EH (cell line): ENCODE measurements at regions not wholly inside any gene's neighbourhood (a gene's known extent, or its start where the extent isn't known, plus 50 kb on each side); places are given as distances from the start of the nearest gene placed in this dataset.
A peak's percentile ranks its signal among the peaks of the same experiment; 100 is the strongest.

Experiments
- DNase-seq: peaks from one replicate; pipeline ENCODE4 v3.0.0-alpha.2; 2015; ENCODE audit warnings: low read depth

DNA sequence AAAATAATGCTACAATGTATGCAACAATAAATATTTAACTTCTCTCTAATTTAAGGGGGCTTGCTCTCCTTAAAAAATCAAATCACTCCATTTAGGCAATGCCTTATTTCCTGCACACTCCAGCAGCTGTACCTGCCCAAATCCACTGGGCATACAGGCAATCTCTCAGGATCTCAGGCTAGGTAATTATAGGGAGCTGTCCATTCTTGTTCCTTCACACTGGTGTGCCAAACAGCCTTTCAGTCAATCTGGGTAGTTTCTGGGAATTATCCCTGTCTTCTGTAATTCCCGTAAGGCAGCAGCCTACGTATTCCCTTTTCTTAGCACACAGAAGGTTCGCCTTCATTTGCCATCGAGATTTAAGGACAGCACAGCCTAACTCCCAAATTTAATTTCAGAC lies 922.6 kb upstream of the SLIT2 start:
- no peak for DNase-seq

DNA sequence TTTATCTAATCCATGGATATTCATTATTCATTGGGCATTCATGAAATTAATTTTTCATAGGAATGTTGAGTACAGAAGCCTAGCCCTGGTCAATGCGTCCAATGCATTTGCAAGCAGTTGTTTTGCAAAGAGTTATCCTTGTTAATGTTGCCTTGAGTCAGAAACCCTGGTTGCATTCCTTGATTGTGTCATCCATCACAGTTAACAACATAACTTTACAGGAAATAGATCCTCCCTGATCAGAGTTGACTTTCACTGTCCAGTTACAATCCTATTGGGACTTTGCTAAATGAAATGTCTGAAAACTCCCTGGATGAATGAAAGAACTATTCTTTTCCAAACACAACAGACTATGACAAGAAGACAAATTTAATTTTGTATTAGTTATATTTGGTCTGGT lies 924.3 kb upstream of the SLIT2 start:
- DNase-seq = peak; percentile 56

DNA sequence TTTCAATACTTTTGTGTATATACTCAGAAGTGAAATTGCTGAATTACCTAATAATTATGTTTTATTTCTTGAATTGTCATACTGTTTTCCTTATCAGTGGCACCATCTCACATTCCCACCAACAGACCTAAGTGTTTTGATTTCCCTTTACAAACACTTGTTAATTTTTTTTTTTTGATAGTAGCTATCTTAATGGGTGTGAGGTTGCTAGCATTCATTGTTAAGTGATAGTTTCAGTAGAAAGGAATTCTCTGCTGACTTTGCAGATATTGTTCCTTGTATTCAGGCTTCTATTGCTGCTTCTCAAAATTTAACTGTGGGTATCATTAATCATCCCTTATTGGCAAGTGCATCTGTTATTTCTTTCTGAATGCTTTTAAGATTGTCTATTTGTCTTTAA lies 927.5 kb upstream of the SLIT2 start:
- no peak for DNase-seq

DNA sequence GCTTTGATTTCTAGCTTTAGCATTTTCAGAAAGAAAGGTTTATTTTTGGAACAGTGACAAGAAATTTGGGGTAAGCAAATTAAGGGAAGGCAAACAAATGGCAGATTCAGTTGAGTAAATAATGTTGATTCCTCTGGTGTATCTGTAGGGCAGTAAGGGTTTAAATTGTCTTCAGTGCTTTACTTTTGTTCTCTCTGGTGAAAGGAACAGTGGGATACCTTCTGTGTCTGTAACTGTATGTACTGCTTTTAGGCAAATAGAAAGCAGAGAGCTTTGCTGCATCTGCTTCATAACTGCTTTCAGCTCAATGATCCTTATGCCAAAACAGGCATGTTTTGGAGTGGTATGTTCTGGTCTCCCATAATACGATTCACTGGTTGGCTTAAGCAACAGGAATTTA lies 932.1 kb upstream of the SLIT2 start:
- no peak for DNase-seq

DNA sequence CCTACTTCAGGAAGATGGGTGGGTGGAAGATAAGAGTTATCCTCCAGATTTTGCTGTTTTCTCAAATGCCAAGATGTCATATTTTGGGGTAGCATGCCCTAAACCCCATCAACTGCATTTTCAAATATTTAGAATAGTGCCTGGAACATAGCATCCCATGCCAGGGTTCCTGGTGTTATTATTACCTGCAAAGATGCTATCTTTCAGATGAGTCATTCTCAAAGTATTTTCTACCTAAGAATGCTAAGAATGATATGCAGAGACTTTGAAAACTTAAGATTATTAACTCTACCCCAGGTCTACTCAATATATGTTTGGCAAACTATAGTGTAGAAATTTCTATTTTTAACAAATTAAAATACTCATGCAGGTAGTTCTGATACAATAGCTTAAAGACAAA lies 934.3 kb upstream of the SLIT2 start:
- DNase-seq = no peak

DNA sequence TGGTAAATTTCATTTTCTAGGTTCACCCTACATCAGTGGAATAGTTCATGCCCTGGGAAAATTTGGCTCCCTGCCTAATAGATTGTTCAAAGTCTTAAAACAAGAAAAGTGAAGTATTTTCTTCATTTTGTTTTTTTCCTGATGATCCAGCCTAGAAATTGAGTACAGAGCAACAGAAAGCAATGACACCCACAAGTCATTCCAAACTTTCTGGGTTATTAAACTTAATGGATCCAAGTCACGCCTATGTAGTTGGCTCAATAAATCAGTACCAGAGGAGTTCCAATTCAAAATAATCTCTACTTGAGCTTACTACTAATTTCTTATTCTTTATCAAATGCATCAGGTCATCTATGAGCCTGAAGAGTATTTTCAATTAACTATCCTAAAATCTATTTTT lies 937.6 kb upstream of the SLIT2 start:
- no peak for DNase-seq

DNA sequence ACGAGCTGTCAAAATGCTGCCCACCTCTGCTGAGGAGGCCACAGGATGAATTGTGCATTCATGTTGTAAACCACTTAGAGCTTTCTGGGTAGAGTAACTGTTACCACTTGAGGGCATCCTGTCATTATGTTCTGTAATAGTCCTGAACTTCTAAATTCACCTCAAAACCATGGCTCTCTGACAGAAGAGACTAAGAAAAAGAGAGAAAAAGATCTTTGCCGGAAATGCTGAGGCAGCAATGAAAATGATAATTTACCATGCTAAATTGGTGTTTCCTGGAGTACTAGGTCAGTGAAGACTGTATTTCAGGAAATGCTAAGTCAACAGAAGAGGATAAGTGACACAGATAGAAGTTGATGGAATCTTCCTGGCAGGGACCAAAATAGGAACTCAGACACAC lies 942.3 kb upstream of the SLIT2 start:
- DNase-seq = peak; percentile 74

DNA sequence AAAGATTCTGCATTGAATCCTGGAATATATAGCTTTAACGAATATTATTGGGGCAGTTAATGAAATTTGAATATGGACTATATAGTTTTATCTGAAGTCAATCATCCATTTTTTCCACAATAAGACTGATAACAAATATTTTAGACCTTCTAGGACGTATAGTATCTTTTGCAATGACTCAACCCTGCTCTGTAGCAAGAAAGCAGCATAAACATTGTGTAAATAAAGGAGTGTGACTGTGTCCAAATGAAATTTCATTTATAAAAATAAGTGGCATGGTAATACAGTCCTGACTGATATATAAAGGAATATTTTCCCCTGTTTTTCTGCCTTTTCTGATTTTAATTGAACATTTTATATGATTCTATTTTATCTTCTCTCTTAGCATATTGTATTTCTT lies 947.7 kb upstream of the SLIT2 start:
- DNase-seq = peak; percentile 22

DNA sequence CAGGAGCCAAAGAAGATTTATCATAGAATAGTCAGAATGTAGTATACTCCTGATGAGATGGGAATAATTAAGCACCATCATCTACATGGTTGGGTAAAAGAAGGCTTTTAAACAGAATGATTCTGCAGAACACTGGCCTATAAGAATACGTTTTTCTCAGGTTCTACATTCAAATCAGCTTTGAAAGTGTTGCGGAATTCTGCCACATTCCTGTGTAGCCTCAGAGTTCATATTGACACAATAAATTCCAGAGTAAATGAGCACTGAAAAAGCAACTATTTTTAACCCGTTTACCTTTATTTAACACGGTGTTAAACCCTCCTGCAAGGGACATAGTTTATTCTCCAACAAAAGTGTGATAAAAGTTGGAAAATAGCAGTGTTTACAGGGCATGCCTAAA lies 950.2 kb upstream of the SLIT2 start:
- peak; percentile 51 for DNase-seq

DNA sequence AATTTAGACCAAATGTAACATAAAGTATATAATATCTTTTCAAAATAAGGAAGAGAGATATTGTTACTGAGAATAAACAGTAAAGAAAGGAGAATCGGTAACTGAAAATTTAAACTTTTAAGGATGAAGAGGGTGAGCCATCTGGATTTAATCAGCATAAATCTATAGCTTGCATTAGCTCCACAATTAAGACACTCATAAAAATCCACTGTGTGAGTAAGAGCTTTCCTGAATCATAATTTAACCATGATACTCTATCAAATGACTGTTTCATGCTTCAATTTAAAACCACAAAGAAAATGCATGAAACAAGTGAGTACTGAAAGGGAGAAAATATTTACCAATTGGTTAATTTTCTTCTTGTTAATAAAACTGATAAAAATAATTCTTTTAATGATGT lies 951.5 kb upstream of the SLIT2 start:
- peak; percentile 81 for DNase-seq

DNA sequence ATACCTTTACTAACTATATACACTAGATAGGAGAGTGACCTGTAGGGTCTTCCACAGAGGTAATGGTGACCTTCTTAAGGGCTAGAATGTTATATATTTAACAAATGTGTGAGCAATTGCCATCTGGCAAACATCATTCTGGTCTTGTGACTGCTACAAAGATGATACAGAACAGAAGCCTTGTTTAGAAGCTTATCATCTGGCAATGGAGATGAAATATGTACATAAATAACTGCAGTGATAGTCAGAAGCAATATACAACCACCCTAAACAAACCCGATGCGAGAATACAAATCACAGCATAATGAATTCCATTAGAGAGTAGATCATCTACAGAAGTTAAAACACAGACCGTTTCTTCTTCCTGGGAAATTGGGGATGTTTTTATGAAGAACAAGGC lies 952.7 kb upstream of the SLIT2 start:
- DNase-seq = peak; percentile 76

DNA sequence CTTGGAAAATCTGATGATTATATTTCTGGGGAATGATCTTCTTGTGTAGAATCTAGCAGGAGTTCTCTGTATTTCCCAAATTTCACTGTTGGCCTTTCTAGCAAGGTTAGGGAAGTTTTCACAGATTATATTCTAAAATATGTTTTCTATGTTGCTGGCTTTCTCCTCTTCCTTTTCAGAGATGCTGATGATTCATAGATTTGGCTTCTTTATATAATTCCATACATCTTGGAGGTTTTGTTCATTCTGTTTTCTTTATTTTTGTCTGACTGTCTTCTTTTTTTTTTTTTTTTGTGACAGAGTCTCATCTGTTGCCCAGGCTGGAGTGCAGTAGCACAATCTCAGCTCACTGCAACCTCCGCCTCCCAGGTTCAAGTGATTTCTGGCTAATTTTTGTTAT lies 957.9 kb upstream of the SLIT2 start:
- DNase-seq = no peak

DNA sequence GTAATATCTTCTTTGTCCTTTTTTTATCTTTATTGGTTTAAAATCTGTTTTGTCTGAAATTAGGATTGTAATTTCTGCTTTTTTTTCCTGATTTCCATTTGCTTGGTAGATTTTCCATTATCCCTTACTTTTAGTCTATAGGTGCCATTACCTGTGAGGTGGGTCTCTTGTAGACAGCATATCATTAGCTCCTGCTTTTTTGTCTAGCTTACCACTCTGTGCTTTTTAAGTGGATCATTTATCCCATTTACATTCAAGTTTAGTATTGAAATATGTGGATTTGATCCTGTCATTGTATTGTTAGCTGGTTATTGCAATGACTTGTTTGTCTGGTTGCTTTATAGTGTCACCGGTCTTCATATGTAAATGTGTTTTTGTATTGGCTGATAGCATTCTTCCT lies 958.6 kb upstream of the SLIT2 start:
- no peak for DNase-seq

DNA sequence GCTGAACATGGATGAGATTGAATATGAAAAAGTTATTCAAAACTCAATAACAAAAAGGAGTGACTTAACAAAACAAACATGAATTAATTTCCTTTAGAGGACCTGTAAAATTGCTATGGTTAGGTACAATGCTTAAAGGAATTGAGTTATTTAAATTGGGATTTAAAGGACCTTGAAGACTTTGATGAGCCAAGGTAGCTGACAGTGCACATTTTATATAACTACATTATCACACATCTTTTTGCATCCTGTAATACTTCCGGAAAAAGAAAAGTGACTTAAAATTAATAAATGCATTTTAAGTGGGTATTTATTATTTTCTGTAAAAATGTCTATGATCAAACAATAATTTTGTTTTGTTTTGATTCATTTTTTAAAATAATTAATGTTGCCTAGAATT lies 964.8 kb upstream of the SLIT2 start:
- no peak for DNase-seq

DNA sequence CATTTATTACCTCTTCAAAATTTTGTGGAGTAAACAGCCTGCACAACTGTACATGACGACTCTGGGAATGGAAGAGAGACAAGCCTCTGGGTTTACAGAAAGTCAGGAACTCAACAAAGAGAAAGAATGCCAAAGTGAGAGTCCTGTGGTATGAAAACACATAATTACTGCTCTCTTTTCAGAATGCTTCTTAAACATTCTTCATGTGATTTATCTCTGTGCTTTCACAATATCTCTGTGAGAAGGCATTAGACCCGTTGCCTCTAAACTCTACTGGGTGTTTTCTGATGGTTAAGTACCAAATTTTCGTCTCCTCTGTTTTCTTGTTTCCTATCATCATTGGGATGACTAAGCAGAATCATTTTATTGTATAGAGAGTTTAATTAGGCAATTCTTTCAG lies 966.6 kb upstream of the SLIT2 start:
- DNase-seq = peak; percentile 13

DNA sequence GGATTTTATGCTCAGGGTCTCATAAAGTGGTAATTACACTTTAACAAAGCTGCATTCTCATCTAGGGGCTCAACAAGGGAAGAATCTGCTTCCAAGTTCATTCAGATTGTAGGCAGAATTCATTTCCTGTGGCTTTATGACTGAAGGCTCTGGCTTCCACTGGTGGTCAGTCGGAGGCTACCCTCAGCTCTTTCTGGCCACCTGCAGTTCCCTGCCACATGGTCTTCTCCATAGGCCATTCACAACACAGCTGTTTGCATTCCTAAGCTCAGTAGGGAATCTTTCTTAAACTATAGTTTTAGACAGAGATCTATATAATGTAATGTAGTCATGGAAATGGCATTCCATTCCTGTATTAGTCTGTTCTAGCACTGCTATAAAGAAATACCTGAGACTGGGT lies 973.0 kb upstream of the SLIT2 start:
- DNase-seq = no peak

DNA sequence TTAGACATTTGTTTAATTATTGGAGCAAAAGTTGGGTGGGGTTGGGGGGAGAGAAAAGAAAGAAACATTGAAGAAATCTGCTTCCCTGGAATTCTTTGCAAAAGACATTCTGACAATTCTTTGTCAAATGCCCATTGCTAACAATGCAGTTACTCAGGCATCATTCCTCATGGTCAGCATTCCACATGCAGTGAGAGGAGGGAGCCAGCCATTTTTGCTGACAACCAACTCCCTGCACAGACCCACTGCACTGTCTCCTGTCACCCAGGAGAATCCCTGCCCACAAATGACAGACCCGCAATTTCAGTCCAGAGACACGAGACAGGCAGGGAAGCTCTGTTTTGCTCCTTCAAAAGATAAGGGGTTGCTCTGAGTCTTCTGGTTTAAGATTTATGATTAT lies 985.1 kb upstream of the SLIT2 start:
- peak; percentile 17 for DNase-seq

DNA sequence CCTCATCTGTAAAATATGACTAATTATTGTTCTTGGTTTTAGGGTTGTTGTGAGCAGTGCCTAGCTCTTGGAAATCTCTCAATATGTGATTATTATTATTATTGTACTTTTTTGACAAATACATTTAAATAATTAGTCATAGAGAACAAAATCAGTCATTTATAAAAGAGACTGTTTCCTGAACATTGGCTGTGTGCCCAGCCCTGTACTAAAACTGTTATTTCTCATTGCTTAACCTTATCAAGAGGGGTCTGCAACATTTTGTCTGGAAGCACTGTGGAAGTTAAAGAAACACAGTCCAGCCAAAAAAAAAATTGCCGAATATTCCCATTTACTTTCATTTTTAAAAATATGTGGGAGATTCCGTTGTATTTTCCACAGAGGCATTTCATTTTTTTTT lies 989.2 kb upstream of the SLIT2 start:
- DNase-seq = no peak

DNA sequence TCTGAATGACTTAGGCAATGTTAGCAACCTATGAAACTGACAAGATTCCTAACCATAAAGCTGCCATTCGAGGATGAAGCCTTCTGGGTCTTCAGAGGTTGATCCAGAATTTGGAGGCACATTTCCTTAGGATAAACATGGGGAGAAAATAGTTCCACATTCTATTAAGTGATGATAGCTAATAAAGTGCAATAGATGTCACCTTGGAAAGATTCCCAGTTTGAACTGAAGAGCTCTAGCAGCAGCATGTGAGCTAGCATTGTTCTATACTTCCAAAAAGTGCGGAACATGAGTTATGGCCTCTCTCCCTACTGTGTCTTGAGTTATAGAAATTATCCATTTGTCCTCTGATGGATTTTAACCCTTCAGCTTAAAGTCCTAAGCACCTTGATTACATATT lies 991.4 kb upstream of the SLIT2 start:
- DNase-seq = no peak

DNA sequence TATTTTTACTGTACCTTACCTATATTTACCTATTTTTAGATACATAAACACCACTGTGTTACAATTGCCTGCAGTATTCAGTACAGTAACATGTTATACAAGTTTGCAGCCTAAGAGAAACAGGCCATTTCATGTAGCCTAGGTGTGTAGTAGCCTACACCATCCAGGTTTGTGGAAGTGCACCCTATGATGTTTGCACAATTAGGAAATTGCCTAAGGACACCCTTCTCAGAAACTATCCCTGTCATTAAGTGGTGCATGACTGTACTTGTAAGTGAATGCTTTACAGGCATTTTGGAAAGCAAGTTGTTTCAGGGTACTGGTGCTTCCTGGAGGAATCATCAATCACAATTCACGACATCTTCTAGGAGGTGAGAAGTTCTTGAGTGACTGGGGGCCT lies 991.8 kb upstream of the SLIT2 start:
- no peak for DNase-seq

DNA sequence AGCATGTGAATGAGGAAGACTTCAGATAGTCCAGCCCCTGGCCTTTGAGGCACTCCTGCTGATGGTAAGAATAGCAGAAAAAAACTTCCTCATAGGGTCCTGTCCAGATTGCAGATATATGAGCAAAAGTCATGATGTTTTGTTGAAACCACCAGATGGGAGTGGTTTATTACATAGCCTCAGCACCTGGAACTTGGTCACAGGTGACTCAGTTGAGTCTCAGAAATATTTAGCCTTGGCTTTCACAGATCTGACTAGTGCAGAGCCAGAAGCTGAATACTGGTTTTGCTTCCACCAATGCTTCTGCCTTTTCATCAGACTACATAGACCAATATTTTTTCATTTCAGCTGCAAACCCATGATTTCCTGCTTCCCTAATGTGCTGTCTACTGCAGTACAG lies 994.9 kb upstream of the SLIT2 start:
- no peak for DNase-seq

DNA sequence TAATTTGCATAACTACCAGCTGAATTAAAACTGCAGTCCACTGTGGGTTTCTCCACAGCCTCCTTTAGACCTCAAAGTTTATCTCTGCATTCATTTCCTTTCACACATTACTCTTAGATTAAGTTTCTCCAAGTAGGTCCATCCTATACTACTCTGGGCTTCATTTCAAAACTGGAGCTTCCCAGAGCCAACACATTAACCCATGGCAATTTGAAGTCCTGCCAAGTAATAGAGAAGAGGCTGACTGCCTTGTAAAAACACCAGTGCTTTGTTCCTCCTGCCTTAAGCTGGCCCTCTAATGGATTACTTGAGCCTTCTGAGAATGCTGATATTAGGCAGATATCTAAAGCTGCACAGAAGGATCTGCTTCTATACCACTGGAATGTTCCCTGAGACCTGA lies 997.2 kb upstream of the SLIT2 start:
- peak; percentile 58 for DNase-seq

DNA sequence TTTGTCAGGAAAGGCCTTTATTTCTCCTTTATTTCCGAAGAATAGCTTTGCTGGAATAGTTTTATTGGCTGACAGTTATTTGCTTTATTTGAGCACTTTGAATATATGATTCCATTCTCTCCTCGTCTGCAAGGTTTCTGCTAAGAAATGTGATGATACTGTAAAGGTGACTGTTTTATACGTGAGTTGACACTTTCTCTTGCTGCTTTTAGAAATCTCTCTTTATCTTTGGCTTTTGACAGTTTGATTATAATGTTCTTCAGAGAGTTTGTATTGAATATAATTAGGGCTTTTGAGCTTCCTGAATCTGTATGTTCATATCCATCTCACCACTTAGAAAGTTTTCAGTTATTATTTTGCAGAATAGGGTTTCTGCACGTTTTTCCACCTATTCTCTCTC lies 1003.7 kb upstream of the SLIT2 start:
- DNase-seq = no peak

DNA sequence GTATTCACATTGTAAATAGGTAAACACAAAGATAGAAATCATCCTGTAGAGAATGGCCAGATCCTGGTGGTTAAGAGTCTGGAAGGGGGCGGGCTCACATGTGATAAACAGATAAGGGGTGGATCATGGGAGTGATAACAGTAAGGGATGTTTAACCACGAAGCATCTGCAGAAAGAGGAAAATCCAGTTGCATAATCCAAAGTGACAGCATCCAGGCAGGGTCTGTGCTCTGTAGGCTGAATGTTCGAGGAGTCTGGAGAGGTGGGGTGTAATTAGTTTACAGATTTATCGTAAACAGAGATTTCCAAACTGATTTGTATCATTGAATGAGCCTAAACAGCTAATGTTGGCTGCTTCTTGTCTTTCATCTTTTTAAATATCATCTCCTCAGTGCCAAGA lies 1009.8 kb upstream of the SLIT2 start:
- DNase-seq = no peak

DNA sequence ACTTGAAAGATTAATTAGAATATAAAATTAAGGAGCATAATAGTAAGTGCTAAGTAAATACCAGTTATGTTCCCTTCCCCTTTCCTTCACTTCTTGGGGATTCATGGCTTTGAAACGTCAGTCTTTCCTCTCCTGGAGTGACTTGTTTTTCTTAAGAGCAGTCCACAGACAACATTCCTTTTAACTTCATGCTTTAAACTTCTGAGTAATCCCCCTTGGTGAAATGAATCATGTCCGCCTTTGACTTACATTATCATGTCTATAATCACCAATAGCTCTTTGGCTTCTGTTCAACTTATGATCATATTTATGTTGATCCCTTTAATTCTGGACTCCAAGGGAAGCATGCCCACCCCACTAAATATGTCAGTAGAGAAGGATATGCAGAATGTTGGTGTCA lies 1012.1 kb upstream of the SLIT2 start:
- peak; percentile 81 for DNase-seq

DNA sequence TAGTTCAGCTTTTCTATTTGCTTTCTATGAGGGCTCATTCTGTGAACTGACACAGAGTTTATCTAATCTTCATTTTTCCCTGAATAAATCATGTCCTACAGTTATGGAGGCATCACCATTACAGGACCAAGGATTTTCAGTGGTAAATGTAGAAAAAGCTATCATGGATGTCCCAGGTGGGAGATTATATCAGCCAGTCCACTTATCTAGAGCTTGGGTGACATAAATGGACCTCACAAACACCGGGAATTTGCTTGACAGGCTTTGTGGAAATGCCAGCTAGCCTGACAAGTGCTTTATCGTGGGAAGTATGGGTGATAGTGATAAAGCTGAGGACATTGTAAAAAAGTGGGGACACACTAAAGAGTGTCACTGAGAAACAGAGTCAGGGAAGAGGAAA lies 1015.2 kb upstream of the SLIT2 start:
- DNase-seq = no peak
